HEK293 (cell line): ENCODE measurements at regions not wholly inside any gene's neighbourhood (a gene's known extent, or its start where the extent isn't known, plus 50 kb on each side); places are given as distances from the start of the nearest gene placed in this dataset.

Experiments used
- CTCF ChIP-seq: fragments of 450-650 bp; formaldehyde crosslinking; IDR thresholded peaks from 2 replicates; pipeline ENCODE4 v1.5.1; 2016; ENCODE audit warnings: missing biosample characterization, missing genetic modification characterization
- GLI4 ChIP-seq: fragments of 450-650 bp; formaldehyde crosslinking; IDR thresholded peaks from 2 replicates; pipeline ENCODE4 v1.5.1; 2016; ENCODE audit warnings: missing biosample characterization, missing genetic modification characterization
- SP3 ChIP-seq: fragments of 450-650 bp; formaldehyde crosslinking; IDR thresholded peaks from 2 replicates; pipeline ENCODE4 v1.5.1; 2016; ENCODE audit warnings: missing biosample characterization, missing genetic modification characterization
- ZBTB44 ChIP-seq: fragments of 450-650 bp; IDR thresholded peaks from 2 replicates; pipeline ENCODE4 v1.5.1; 2018; ENCODE audit warnings: missing biosample characterization, mild to moderate bottlenecking, missing genetic modification characterization
- ZEB2 ChIP-seq: fragments of 450-650 bp; formaldehyde crosslinking; IDR thresholded peaks from 2 replicates; pipeline ENCODE4 v1.5.1; 2016; ENCODE audit warnings: missing biosample characterization, missing genetic modification characterization
- ZNF518A ChIP-seq: fragments of 450-650 bp; formaldehyde crosslinking; conservative IDR thresholded peaks from 2 replicates; pipeline ENCODE4 v1.5.1; 2016; ENCODE audit warnings: low read depth, missing biosample characterization, missing genetic modification characterization
- ZNF792 ChIP-seq: fragments of 450-650 bp; formaldehyde crosslinking; IDR thresholded peaks from 2 replicates; pipeline ENCODE4 v1.5.1; 2016; ENCODE audit warnings: missing biosample characterization, missing genetic modification characterization
- TF ChIP-seq, protein P1 (sequence below): fragments of 450-650 bp; formaldehyde crosslinking; IDR thresholded peaks from 2 replicates; pipeline ENCODE4 v1.5.1; 2016; ENCODE audit warnings: missing biosample characterization, missing genetic modification characterization

DNA sequence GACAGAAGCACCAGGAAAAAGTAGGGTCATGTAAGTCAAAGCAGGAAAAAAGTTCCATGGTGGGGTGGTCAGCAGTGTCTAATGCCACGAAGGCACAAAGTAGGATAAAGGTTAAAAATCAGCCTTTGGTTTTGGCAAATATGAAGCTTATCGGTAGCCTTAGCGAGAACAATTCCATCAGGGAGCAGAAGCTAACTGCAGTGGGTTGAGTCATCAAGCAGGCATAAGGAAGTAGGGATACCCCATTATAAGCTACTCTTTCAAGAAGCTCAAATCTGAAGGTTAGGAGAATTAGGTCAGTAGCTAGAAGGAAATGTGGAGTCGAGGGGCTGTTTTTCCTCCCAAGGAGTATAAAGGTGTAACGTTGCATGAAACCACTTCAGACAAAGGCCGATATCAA is 57.5 kb upstream of the USPL1 start:
- TF ChIP-seq ZNF518A (tag by site-specific recombination) (no peak), CTCF (tag by site-specific recombination) (no peak), SP3 (tag by site-specific recombination) (no peak), ZNF792 (tag by site-specific recombination) (no peak), GLI4 (tag by site-specific recombination) (no peak), ZBTB44 (no peak), ZEB2 (tag by site-specific recombination) (no peak)
- TF ChIP-seq, protein P1, sequence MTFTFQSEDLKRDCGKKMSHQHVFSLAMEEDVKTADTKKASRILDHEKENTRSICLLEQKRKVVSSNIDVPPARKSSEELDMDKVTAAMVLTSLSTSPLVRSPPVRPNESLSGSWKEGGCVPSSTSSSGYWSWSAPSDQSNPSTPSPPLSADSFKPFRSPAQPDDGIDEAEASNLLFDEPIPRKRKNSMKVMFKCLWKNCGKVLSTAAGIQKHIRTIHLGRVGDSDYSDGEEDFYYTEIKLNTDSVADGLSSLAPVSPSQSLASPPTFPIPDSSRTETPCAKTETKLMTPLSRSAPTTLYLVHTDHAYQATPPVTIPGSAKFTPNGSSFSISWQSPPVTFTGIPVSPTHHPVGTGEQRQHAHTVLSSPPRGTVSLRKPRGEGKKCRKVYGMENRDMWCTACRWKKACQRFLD (tag by site-specific recombination), result no peak
